HepG2 (cell line): ENCODE measurements at regions not wholly inside any gene's neighbourhood (a gene's known extent, or its start where the extent isn't known, plus 50 kb on each side); places are given as distances from the start of the nearest gene placed in this dataset.

ENCODE experiments used
- ATAC-seq: fragments of 200-7000 bp; cut with Tn5 transposase; 3 replicates; pipeline ENCODE4 v1.9.1; 2020; ENCODE audit warnings: mild to moderate bottlenecking, moderate library complexity
- BruUV-seq: library from RNA; stranded (reverse); fragments of 400-500 nt; replicated peaks from 2 replicates; lab custom pipeline; 2021; lab: Mats Ljungman, UMichigan
- CTCF ChIA-PET: fragments of 300-600 bp; formaldehyde crosslinking; extraction: SDS; loops from one replicate; lab custom pipeline; 2021; ENCODE audit warnings: low total read pairs, inconsistent platforms, low intra/inter-chr PET ratio; lab: Yijun Ruan, JAX
- POLR2A ChIA-PET: fragments of 350-600 bp; sonication (Branson Sonifier 250); formaldehyde crosslinking; loops from one replicate; lab custom pipeline; 2020; ENCODE audit warnings: antibody characterized with exemption, inconsistent platforms; lab: Yijun Ruan, JAX
- DNase-seq: peaks from one replicate; pipeline ENCODE4 v3.0.0-alpha.2; 2015; ENCODE audit warnings: low spot score
- FAIRE-seq: peaks from 3 replicates; lab custom pipeline; 2011; peaks lifted over from hg19 to GRCh38; lab: Jason Lieb, UNC
- H2AFZ ChIP-seq: one replicate; pipeline ENCODE4 v1.6.1; 2011; ENCODE audit warnings: low read length, inconsistent platforms
- H3K27ac ChIP-seq: fragments of 300-600 bp; 3 replicates; pipeline ENCODE4 v1.8.0; 2011; ENCODE audit warnings: mixed run types, mild to moderate bottlenecking, mixed read lengths, low read length, inconsistent platforms; ENCODE audit not compliant: insufficient read depth; ENCODE audit errors: extremely low read length
- H3K27me3 ChIP-seq, 2 experiments: fragments of 200-600 bp in 1 of 2; 2 replicates in 1 of 2; 3 replicates in 1 of 2; pipeline versions ENCODE4 v1.6.0 to v1.8.0; 2011; ENCODE audit warnings: low read length in 2 of 2, mild to moderate bottlenecking in 2 of 2, moderate library complexity in 2 of 2, inconsistent platforms in 1 of 2; ENCODE audit not compliant: insufficient read depth in 2 of 2, control insufficient read depth in 1 of 2
- H3K36me3 ChIP-seq, 2 experiments: fragments of 200-600 bp in 1 of 2; replicated peaks in 1 of 2; 2 replicates in 1 of 2; 3 replicates in 1 of 2; pipeline versions ENCODE4 v1.5.1 to v1.8.0; 2011; ENCODE audit warnings: low read length in 2 of 2, inconsistent platforms in 1 of 2; ENCODE audit not compliant: insufficient read depth in 2 of 2, control insufficient read depth in 1 of 2
- H3K4me1 ChIP-seq: 2 replicates; pipeline ENCODE4 v1.5.1; 2012; ENCODE audit warnings: low read length, inconsistent platforms; ENCODE audit not compliant: insufficient read depth
- H3K4me2 ChIP-seq: 2 replicates; pipeline ENCODE4 v1.6.0; 2011; ENCODE audit warnings: low read depth, low read length, inconsistent platforms
- H3K4me3 ChIP-seq, 3 experiments: fragments of 200-600 bp in 1 of 3; sonication (generic), shearing (Covaris generic) in 1 of 3; replicated peaks in 1 of 3; 2 replicates each; pipeline ENCODE4 v1.5.1; 2011 to 2016; ENCODE audit warnings: low read length in 3 of 3, inconsistent platforms in 2 of 3, low read depth in 2 of 3, mild to moderate bottlenecking in 2 of 3, control low read depth in 1 of 3, mixed read lengths in 1 of 3; ENCODE audit not compliant: insufficient read depth in 1 of 3
- H3K79me2 ChIP-seq: one replicate; pipeline ENCODE4 v1.6.1; 2011; ENCODE audit warnings: low read length, inconsistent platforms; ENCODE audit not compliant: insufficient read depth
- H3K9ac ChIP-seq: 2 replicates; pipeline ENCODE4 v1.6.0; 2011; ENCODE audit warnings: mild to moderate bottlenecking, low read depth, low read length, inconsistent platforms; ENCODE audit not compliant: insufficient read depth
- H3K9me3 ChIP-seq: 2 replicates; pipeline ENCODE4 v1.5.1; 2012; ENCODE audit warnings: mild to moderate bottlenecking, low read length
- H4K20me1 ChIP-seq: 2 replicates; pipeline ENCODE4 v1.6.0; 2011; ENCODE audit warnings: inconsistent platforms, mild to moderate bottlenecking, low read length, moderate library complexity; ENCODE audit not compliant: insufficient read depth
- IKZF4 ChIP-seq: sonication (generic); formaldehyde crosslinking; IDR thresholded peaks from 2 replicates; pipeline ENCODE4 v1.5.1; 2020; ENCODE audit warnings: borderline replicate concordance, mild to moderate bottlenecking, low read depth, missing genetic modification reagents; ENCODE audit errors: not compliant biosample characterization
- KLF11 ChIP-seq: IDR thresholded peaks from 2 replicates; pipeline ENCODE4 v1.6.1; 2016; ENCODE audit warnings: missing compliant biosample characterization
- MEF2D ChIP-seq: sonication (generic); formaldehyde crosslinking; IDR thresholded peaks from 2 replicates; pipeline ENCODE4 v1.5.1; 2020; ENCODE audit warnings: mild to moderate bottlenecking, missing genetic modification reagents
- NCOA2 ChIP-seq: sonication (generic); formaldehyde crosslinking; IDR thresholded peaks from 2 replicates; pipeline ENCODE4 v1.8.0; 2022; ENCODE audit warnings: inconsistent platforms
- PHB2 ChIP-seq: fragments of 450-650 bp; IDR thresholded peaks from 2 replicates; pipeline ENCODE4 v1.6.1; 2018; ENCODE audit not compliant: partially characterized antibody
- TMF1 ChIP-seq: sonication (generic); formaldehyde crosslinking; IDR thresholded peaks from 2 replicates; pipeline ENCODE4 v1.8.1; 2022; ENCODE audit warnings: low read depth, missing genetic modification reagents
- ZFP37 ChIP-seq: sonication (generic); formaldehyde crosslinking; IDR thresholded peaks from 2 replicates; pipeline ENCODE4 v1.4.0; 2020; ENCODE audit warnings: missing genetic modification reagents, borderline replicate concordance
- ZNF121 ChIP-seq: sonication (generic); formaldehyde crosslinking; IDR thresholded peaks from 2 replicates; pipeline ENCODE4 v1.5.0; 2020; ENCODE audit warnings: mild to moderate bottlenecking, missing genetic modification reagents
- ZNF34 ChIP-seq: sonication (generic); formaldehyde crosslinking; IDR thresholded peaks from 2 replicates; pipeline ENCODE4 v1.4.0; 2020; ENCODE audit warnings: mild to moderate bottlenecking, missing genetic modification reagents, borderline replicate concordance
- ZNF652 ChIP-seq: IDR thresholded peaks from 2 replicates; pipeline ENCODE4 v1.6.1; 2016; ENCODE audit warnings: low read depth, borderline replicate concordance
- WGBS: methylation state at CpG from one replicate; pipeline ENCODE4 v1.1.6; 2017; ENCODE audit warnings: low lambda C conversion rate; 5-methylcytosine and 5-hydroxymethylcytosine counted together
- in situ Hi-C: cut with HindIII; loops from 2 replicates; pipeline ENCODE4 v1.10.0; 2017; ENCODE audit warnings: low pct_unique_long_range_greater_than_20kb; ENCODE audit not compliant: extremely low pct_ligation_motif_present
- intact Hi-C: fragments of 100-400 bp; cut with micrococcal nuclease; formaldehyde crosslinking; loops from one replicate; pipeline ENCODE4 v1.10.0; 2022; ENCODE audit not compliant: unreplicated experiment
- TF ChIP-seq, protein P1 (sequence below): fragments of 450-650 bp; IDR thresholded peaks from 2 replicates; pipeline ENCODE4 v1.6.1; 2017; ENCODE audit warnings: mild to moderate bottlenecking

DNA sequence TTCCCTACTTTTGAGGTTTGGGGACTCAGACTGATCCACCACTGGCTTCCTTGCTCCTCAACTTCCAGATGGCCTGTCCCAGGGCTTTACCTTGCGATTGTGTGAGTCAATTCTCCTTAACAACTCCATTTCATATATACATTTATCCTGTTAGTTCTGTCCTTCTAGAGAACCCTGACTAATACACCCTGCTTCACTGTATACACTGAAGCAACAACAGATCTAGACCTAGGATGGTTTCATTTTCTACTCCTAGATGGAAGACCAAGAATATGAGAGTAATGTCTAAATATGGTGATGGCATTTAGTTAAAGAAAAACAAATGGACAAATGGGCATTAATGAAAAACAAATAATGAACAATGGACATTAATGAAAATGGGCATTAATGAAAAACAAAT, 225.6 kb downstream of the LMBRD1 start (continued):
- TF ChIP-seq MEF2D (CRISPR knock-in tag): no peak

DNA sequence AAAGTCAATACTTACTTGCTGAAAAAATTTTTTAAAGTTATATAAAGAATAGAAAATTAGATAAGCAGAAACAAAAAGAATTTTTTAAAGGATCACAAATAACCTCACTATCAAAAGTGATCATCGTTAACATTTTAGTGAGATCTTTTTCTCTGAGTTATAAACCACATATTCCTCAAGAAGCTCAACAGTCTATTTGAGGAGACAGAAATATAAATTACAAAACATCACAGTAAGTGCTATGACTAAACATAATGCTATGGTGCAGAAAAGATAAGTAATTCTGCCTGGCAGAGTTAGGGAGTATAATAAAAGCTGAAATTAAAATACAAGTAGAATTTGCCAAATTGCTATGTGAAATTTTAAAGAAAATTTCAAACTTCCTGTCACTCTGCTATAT, 226.7 kb downstream of the LMBRD1 start:
- no peaks in the 10 kb centered on the region for H3K4me1 ChIP-seq
- no peak for FAIRE-seq
- CTCF ChIA-PET: no interaction called here
- H3K9ac ChIP-seq: no peak overlapping the region
- no TSS peak for BruUV-seq
- no peaks in the 10 kb centered on the region for H3K9me3 ChIP-seq
- H3K27ac ChIP-seq: no peak overlapping the region
- H3K27me3 ChIP-seq: no peaks in the 10 kb centered on the region
- POLR2A ChIA-PET: no interaction called here
- in situ Hi-C loops (no loop called here), intact Hi-C loops (no loop called here)
- no peak overlapping the region for H3K4me2 ChIP-seq
- no peaks in the 10 kb centered on the region for H4K20me1 ChIP-seq
- 0% methylated on average over 1 of the region's 1 CpG for WGBS
- no peak overlapping the region for H3K4me3 ChIP-seq
- no peak for DNase-seq
- no peak for ATAC-seq
- H3K79me2 ChIP-seq: no peaks in the 10 kb centered on the region
- TF ChIP-seq ZFP37 (CRISPR knock-in tag): no peak
- no peak for TF ChIP-seq ZNF34 (CRISPR knock-in tag)
- no peak for TF ChIP-seq TMF1
- TF ChIP-seq ZNF121 (CRISPR knock-in tag): no peak
- TF ChIP-seq, protein P1, sequence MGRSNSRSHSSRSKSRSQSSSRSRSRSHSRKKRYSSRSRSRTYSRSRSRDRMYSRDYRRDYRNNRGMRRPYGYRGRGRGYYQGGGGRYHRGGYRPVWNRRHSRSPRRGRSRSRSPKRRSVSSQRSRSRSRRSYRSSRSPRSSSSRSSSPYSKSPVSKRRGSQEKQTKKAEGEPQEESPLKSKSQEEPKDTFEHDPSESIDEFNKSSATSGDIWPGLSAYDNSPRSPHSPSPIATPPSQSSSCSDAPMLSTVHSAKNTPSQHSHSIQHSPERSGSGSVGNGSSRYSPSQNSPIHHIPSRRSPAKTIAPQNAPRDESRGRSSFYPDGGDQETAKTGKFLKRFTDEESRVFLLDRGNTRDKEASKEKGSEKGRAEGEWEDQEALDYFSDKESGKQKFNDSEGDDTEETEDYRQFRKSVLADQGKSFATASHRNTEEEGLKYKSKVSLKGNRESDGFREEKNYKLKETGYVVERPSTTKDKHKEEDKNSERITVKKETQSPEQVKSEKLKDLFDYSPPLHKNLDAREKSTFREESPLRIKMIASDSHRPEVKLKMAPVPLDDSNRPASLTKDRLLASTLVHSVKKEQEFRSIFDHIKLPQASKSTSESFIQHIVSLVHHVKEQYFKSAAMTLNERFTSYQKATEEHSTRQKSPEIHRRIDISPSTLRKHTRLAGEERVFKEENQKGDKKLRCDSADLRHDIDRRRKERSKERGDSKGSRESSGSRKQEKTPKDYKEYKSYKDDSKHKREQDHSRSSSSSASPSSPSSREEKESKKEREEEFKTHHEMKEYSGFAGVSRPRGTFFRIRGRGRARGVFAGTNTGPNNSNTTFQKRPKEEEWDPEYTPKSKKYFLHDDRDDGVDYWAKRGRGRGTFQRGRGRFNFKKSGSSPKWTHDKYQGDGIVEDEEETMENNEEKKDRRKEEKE: no peak
- TF ChIP-seq IKZF4 (CRISPR knock-in tag): no peak
- TF ChIP-seq NCOA2: no peak
- TF ChIP-seq PHB2: no peak
- TF ChIP-seq KLF11 (CRISPR knock-in tag): no peak
- TF ChIP-seq ZNF652 (CRISPR knock-in tag): no peak
- no peaks in the 10 kb centered on the region for H3K36me3 ChIP-seq
- no peak overlapping the region for H2AFZ ChIP-seq
